ENCODE measurements at regions not wholly inside any gene's neighbourhood (a gene's known extent, or its start where the extent isn't known, plus 50 kb on each side); places are given as distances from the start of the nearest gene placed in this dataset.
"Not testable (repeated sequence)": the region's sequence is repeated elsewhere in the genome, so short reads cannot be mapped to it uniquely, and the experiment has no call there.

DNA sequence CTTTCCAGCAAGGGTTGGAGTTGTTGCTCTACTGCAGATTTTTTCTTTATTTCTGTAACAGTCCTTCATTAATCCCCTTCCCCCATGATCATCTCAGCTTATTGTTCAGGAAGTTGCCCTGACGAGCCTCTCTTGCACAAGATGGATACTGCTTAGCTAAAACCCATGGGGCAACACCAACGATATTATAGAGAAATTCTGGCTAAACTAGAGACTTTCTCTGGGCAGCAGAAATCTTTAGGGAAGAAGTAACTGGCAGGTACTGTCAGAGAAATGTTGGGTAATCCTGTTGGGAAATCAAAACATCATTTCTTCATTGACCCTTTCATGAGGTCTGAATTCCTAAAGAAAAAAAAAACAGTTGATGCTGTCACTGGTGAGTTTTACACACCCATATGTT is 921.3 kb downstream of the NLGN4X start:
- no peak for DNase-seq (ENCODE audit: extremely low spot score)
- TF ChIP-seq ARNT (IDR thresholded peaks at IDR 0.05) = no peak
- no peak for TF ChIP-seq LEF1 (IDR thresholded peaks at IDR 0.05; ENCODE audit: borderline replicate concordance)
- no peak for TF ChIP-seq FOXK2 (IDR thresholded peaks at IDR 0.05)
- no peak for TF ChIP-seq HDGF (IDR thresholded peaks at IDR 0.05; ENCODE audit: borderline replicate concordance)
- TF ChIP-seq FOXM1 (IDR thresholded peaks at IDR 0.05; ENCODE audit: borderline replicate concordance) = no peak
- no peak for TF ChIP-seq SUZ12 (IDR thresholded peaks at IDR 0.05)
- TF ChIP-seq FOXA1 (IDR thresholded peaks at IDR 0.05) = no peak
- no peak for TF ChIP-seq ZNF384 (IDR thresholded peaks at IDR 0.05)
- TF ChIP-seq L3MBTL2 (conservative IDR thresholded peaks at IDR 0.05) = no peak
- TF ChIP-seq, protein P1, sequence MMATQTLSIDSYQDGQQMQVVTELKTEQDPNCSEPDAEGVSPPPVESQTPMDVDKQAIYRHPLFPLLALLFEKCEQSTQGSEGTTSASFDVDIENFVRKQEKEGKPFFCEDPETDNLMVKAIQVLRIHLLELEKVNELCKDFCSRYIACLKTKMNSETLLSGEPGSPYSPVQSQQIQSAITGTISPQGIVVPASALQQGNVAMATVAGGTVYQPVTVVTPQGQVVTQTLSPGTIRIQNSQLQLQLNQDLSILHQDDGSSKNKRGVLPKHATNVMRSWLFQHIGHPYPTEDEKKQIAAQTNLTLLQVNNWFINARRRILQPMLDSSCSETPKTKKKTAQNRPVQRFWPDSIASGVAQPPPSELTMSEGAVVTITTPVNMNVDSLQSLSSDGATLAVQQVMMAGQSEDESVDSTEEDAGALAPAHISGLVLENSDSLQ (IDR thresholded peaks at IDR 0.05) = no peak
- no peak for TF ChIP-seq SP1 (IDR thresholded peaks at IDR 0.05)
- no peak for TF ChIP-seq NFRKB (IDR thresholded peaks at IDR 0.05)
- no peak for TF ChIP-seq ELF4 (IDR thresholded peaks at IDR 0.05)
- no peak for TF ChIP-seq BHLHE40 (IDR thresholded peaks at IDR 0.05; ENCODE audit: borderline replicate concordance)
- no peak for TF ChIP-seq TARDBP (IDR thresholded peaks at IDR 0.05)
- TF ChIP-seq CTBP1 (IDR thresholded peaks at IDR 0.05; ENCODE audit: borderline replicate concordance) = no peak
- ChIA-PET POLR2A (no interaction called here), CTCF (no interaction called here)

GRCh38 chrX:5306654-5307121 is 922.0 kb downstream of the NLGN4X start:
- ChIA-PET CTCF (no interaction called here), POLR2A (no interaction called here)
- no peak for TF ChIP-seq ARNT (IDR thresholded peaks at IDR 0.05)
- TF ChIP-seq NFRKB (IDR thresholded peaks at IDR 0.05) = no peak
- no peak for DNase-seq (ENCODE audit: extremely low spot score)

GRCh38 chrX:5305452-5305851 is 923.2 kb downstream of the NLGN4X start:
- no peak for TF ChIP-seq L3MBTL2 (conservative IDR thresholded peaks at IDR 0.05)
- TF ChIP-seq LEF1 (IDR thresholded peaks at IDR 0.05; ENCODE audit: borderline replicate concordance) = no peak
- TF ChIP-seq HDGF (IDR thresholded peaks at IDR 0.05; ENCODE audit: borderline replicate concordance) = no peak
- POLR2A ChIA-PET = no interaction called here

GRCh38 chrX:5295004-5295403 is 933.7 kb downstream of the NLGN4X start:
- TF ChIP-seq NFRKB (IDR thresholded peaks at IDR 0.05) (no peak), FOXM1 (IDR thresholded peaks at IDR 0.05; ENCODE audit: borderline replicate concordance) (no peak), ZNF384 (IDR thresholded peaks at IDR 0.05) (no peak), HDGF (IDR thresholded peaks at IDR 0.05; ENCODE audit: borderline replicate concordance) (no peak), TARDBP (IDR thresholded peaks at IDR 0.05) (no peak)
- POLR2A ChIA-PET = no interaction called here
- DNase-seq (ENCODE audit: extremely low spot score) = no peak
- CTCF ChIA-PET = no interaction called here

More at GRCh38 chrX:5305452-5305851, 923.2 kb downstream of the NLGN4X start:
- CTCF ChIA-PET = no interaction called here
- no peak for DNase-seq (ENCODE audit: extremely low spot score)

- TF ChIP-seq SP1 (IDR thresholded peaks at IDR 0.05) (no peak), LEF1 (IDR thresholded peaks at IDR 0.05; ENCODE audit: borderline replicate concordance) (no peak), L3MBTL2 (conservative IDR thresholded peaks at IDR 0.05) (no peak), FOXA1 (IDR thresholded peaks at IDR 0.05) (no peak)
- no peak for DNase-seq (ENCODE audit: extremely low spot score)
- ChIA-PET CTCF (no interaction called here), POLR2A (no interaction called here)
Observed at GRCh38 chrX:5290635-5291034, 938.0 kb downstream of the NLGN4X start.

GRCh38 chrX:5289949-5290348 is 938.7 kb downstream of the NLGN4X start:
- POLR2A ChIA-PET; DNase-seq (ENCODE audit: extremely low spot score); CTCF ChIA-PET: not testable (repeated sequence)

DNA sequence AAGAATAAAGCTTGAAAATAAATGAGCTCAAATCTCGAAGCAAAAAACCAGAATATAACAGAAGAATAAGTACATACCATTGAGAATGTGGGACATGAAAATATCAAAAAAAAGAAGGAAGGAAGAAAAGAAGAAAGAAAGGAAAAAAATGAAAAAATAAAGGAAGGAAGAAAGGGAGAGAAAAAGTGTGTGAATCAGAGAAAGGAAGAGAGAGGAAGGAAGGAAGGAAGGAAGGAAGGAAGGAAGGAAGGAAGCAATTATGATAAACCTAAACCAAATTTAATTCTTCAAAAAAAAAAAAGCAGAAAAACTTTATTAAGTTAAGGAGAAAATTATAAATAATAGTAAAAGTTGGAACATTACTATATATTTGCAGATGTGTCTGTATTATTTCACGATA is 949.8 kb downstream of the NLGN4X start:
- TF ChIP-seq L3MBTL2 (conservative IDR thresholded peaks at IDR 0.05) = no peak
- no peak for DNase-seq (ENCODE audit: extremely low spot score)
- ChIA-PET POLR2A (no interaction called here), CTCF (no interaction called here)

GRCh38 chrX:5265324-5265850 is 963.3 kb downstream of the NLGN4X start:
- ChIA-PET POLR2A (no interaction called here), CTCF (no interaction called here)
- no peak for DNase-seq (ENCODE audit: extremely low spot score)
- TF ChIP-seq HDGF (IDR thresholded peaks at IDR 0.05; ENCODE audit: borderline replicate concordance) = no peak
- TF ChIP-seq ELF4 (IDR thresholded peaks at IDR 0.05) = no peak
- no peak for TF ChIP-seq NFRKB (IDR thresholded peaks at IDR 0.05)
- no peak for TF ChIP-seq ZNF384 (IDR thresholded peaks at IDR 0.05)
- TF ChIP-seq, protein P1 (IDR thresholded peaks at IDR 0.05) = no peak
- TF ChIP-seq ARNT (IDR thresholded peaks at IDR 0.05) = no peak
- no peak for TF ChIP-seq CTBP1 (IDR thresholded peaks at IDR 0.05; ENCODE audit: borderline replicate concordance)
- TF ChIP-seq LEF1 (IDR thresholded peaks at IDR 0.05; ENCODE audit: borderline replicate concordance) = no peak
- TF ChIP-seq TARDBP (IDR thresholded peaks at IDR 0.05) = no peak
- no peak for TF ChIP-seq L3MBTL2 (conservative IDR thresholded peaks at IDR 0.05)
- no peak for TF ChIP-seq FOXK2 (IDR thresholded peaks at IDR 0.05)
- no peak for TF ChIP-seq FOXA1 (IDR thresholded peaks at IDR 0.05)
- no peak for TF ChIP-seq BHLHE40 (IDR thresholded peaks at IDR 0.05; ENCODE audit: borderline replicate concordance)
- no peak for TF ChIP-seq SUZ12 (IDR thresholded peaks at IDR 0.05)
- TF ChIP-seq SP1 (IDR thresholded peaks at IDR 0.05) = no peak
- no peak for TF ChIP-seq FOXM1 (IDR thresholded peaks at IDR 0.05; ENCODE audit: borderline replicate concordance)
